ENCODE measurements at regions not wholly inside any gene's neighbourhood (a gene's known extent, or its start where the extent isn't known, plus 50 kb on each side); places are given as distances from the start of the nearest gene placed in this dataset.
"Not testable (repeated sequence)": the region's sequence is repeated elsewhere in the genome, so short reads cannot be mapped to it uniquely, and the experiment has no call there.

DNA sequence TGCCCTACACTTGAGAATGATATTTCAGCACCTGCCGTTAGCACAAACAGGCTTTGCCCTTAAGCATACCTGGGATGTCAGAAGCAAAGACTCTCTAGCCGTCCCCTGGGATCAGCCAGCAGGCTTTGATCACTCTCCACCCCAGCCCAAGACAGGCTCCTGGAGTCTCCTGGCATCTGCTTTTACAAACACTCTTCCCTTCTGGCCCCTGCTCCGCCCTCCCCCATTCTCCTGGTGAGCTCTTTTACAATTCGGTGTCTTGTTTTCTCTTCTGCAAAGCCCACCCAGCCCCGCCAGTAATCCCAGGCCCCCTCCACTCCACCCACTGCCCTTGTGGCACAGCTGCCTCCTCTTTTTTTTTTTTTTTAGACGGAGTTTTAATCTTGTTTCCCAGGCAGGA is 50.4 kb downstream of the KATNIP start:
- no peak for TF ChIP-seq PKNOX1 (IDR thresholded peaks at IDR 0.05)
- TF ChIP-seq ELF4 (IDR thresholded peaks at IDR 0.05) = no peak
- TF ChIP-seq FOXK2 (IDR thresholded peaks at IDR 0.05) = no peak
- TF ChIP-seq HDGF (IDR thresholded peaks at IDR 0.05; ENCODE audit: borderline replicate concordance) = no peak
- TF ChIP-seq CTBP1 (IDR thresholded peaks at IDR 0.05; ENCODE audit: borderline replicate concordance) = no peak
- TF ChIP-seq FOXA1 (IDR thresholded peaks at IDR 0.05) = no peak
- no peak for TF ChIP-seq L3MBTL2 (conservative IDR thresholded peaks at IDR 0.05)
- no peak for TF ChIP-seq LEF1 (IDR thresholded peaks at IDR 0.05; ENCODE audit: borderline replicate concordance)
- TF ChIP-seq ZNF384 (IDR thresholded peaks at IDR 0.05) = no peak
- no peak for TF ChIP-seq ARNT (IDR thresholded peaks at IDR 0.05)
- CTCF ChIA-PET = no interaction called here
- POLR2A ChIA-PET = no interaction called here
- DNase-seq (ENCODE audit: extremely low spot score) = no peak

- ChIA-PET CTCF (no interaction called here), POLR2A (no interaction called here)
- DNase-seq (ENCODE audit: extremely low spot score) = no peak
- no peak for TF ChIP-seq HDGF (IDR thresholded peaks at IDR 0.05; ENCODE audit: borderline replicate concordance)
- no peak for TF ChIP-seq FOXK2 (IDR thresholded peaks at IDR 0.05)
- TF ChIP-seq ELF4 (IDR thresholded peaks at IDR 0.05) = no peak
- no peak for TF ChIP-seq FOXA1 (IDR thresholded peaks at IDR 0.05)
- no peak for TF ChIP-seq L3MBTL2 (conservative IDR thresholded peaks at IDR 0.05)
- no peak for TF ChIP-seq CTBP1 (IDR thresholded peaks at IDR 0.05; ENCODE audit: borderline replicate concordance)
- no peak for TF ChIP-seq PKNOX1 (IDR thresholded peaks at IDR 0.05)
- TF ChIP-seq FOXM1 (IDR thresholded peaks at IDR 0.05; ENCODE audit: borderline replicate concordance) = no peak
- TF ChIP-seq NFRKB (IDR thresholded peaks at IDR 0.05) = no peak
- TF ChIP-seq ZNF384 (IDR thresholded peaks at IDR 0.05) = no peak
- TF ChIP-seq LEF1 (IDR thresholded peaks at IDR 0.05; ENCODE audit: borderline replicate concordance) = no peak
- TF ChIP-seq BHLHE40 (IDR thresholded peaks at IDR 0.05; ENCODE audit: borderline replicate concordance) = no peak
Observed at GRCh38 chr16:27602103-27602502, 52.2 kb downstream of the KATNIP start.

- POLR2A ChIA-PET, CTCF ChIA-PET: not testable (repeated sequence)
Observed at GRCh38 chr16:27605500-27606106, 55.7 kb downstream of the KATNIP start.

GRCh38 chr16:27611340-27611739 is 61.4 kb downstream of the KATNIP start:
- TF ChIP-seq NFRKB (IDR thresholded peaks at IDR 0.05) = no peak
- no peak for TF ChIP-seq L3MBTL2 (conservative IDR thresholded peaks at IDR 0.05)
- no peak for TF ChIP-seq HDGF (IDR thresholded peaks at IDR 0.05; ENCODE audit: borderline replicate concordance)
- no peak for TF ChIP-seq BHLHE40 (IDR thresholded peaks at IDR 0.05; ENCODE audit: borderline replicate concordance)
- ChIA-PET CTCF (no interaction called here), POLR2A (no interaction called here)
- no peak for DNase-seq (ENCODE audit: extremely low spot score)

More at GRCh38 chr16:27605500-27606106, 55.7 kb downstream of the KATNIP start:
- peak; percentile 69 for DNase-seq (ENCODE audit: extremely low spot score)

GRCh38 chr16:27613238-27613791 is 63.4 kb downstream of the KATNIP start:
- DNase-seq (ENCODE audit: extremely low spot score) = no peak
- TF ChIP-seq SP1 (IDR thresholded peaks at IDR 0.05) (no peak), ZNF384 (IDR thresholded peaks at IDR 0.05) (no peak), FOXK2 (IDR thresholded peaks at IDR 0.05) (no peak), NFRKB (IDR thresholded peaks at IDR 0.05) (no peak), BHLHE40 (IDR thresholded peaks at IDR 0.05; ENCODE audit: borderline replicate concordance) (no peak), ELF4 (IDR thresholded peaks at IDR 0.05) (no peak), L3MBTL2 (conservative IDR thresholded peaks at IDR 0.05) (no peak), PKNOX1 (IDR thresholded peaks at IDR 0.05) (no peak), FOXA1 (IDR thresholded peaks at IDR 0.05) (no peak), ARNT (IDR thresholded peaks at IDR 0.05) (no peak)
- CTCF ChIA-PET = interaction anchor here (0.6 kb wide), 1 partner anchor 66 kb away, joined by 3 read pairs; no protein-coding TSS in a partner anchor
- POLR2A ChIA-PET = no interaction called here

- POLR2A ChIA-PET = no interaction called here
- DNase-seq (ENCODE audit: extremely low spot score) = no peak
- no peak for TF ChIP-seq ARNT (IDR thresholded peaks at IDR 0.05)
- TF ChIP-seq BHLHE40 (IDR thresholded peaks at IDR 0.05; ENCODE audit: borderline replicate concordance) = no peak
- no peak for TF ChIP-seq PKNOX1 (IDR thresholded peaks at IDR 0.05)
- no peak for TF ChIP-seq FOXM1 (IDR thresholded peaks at IDR 0.05; ENCODE audit: borderline replicate concordance)
- TF ChIP-seq FOXK2 (IDR thresholded peaks at IDR 0.05) = no peak
- TF ChIP-seq ELF4 (IDR thresholded peaks at IDR 0.05) = no peak
- no peak for TF ChIP-seq CTBP1 (IDR thresholded peaks at IDR 0.05; ENCODE audit: borderline replicate concordance)
- TF ChIP-seq SUZ12 (IDR thresholded peaks at IDR 0.05) = no peak
- TF ChIP-seq L3MBTL2 (conservative IDR thresholded peaks at IDR 0.05) = no peak
- TF ChIP-seq FOXA1 (IDR thresholded peaks at IDR 0.05) = no peak
- no peak for TF ChIP-seq LEF1 (IDR thresholded peaks at IDR 0.05; ENCODE audit: borderline replicate concordance)
- CTCF ChIA-PET = no interaction called here
Observed at GRCh38 chr16:27617665-27618064, 67.7 kb downstream of the KATNIP start.

Data from HEK293T (cell line).